Subcutaneous abdominal adipose tissue (tissue), 5 donors: ENCODE measurements at regions not wholly inside any gene's neighbourhood (a gene's known extent, or its start where the extent isn't known, plus 50 kb on each side); places are given as distances from the start of the nearest gene placed in this dataset.

Experiments used
- H3K27ac ChIP-seq: one replicate; pipeline ENCODE4 v1.7.0; 2013; ENCODE audit warnings: low read depth, mild to moderate bottlenecking, inconsistent platforms, low read length, moderate library complexity
- H3K27me3 ChIP-seq, 5 donors: one replicate each; pipeline ENCODE4 v1.7.0; 2013; ENCODE audit warnings: low read length in 5 of 5, inconsistent platforms in 1 of 5; ENCODE audit not compliant: control insufficient read depth in 5 of 5, insufficient read depth in 4 of 5
- H3K36me3 ChIP-seq, 5 donors: one replicate each; pipeline ENCODE4 v1.7.0; 2013; ENCODE audit warnings: low read length in 5 of 5; ENCODE audit not compliant: control insufficient read depth in 5 of 5, insufficient read depth in 5 of 5
- H3K4me1 ChIP-seq, 5 donors: one replicate each; pipeline ENCODE4 v1.7.0; 2013; ENCODE audit warnings: low read length in 5 of 5, mild to moderate bottlenecking in 3 of 5, moderate library complexity in 1 of 5; ENCODE audit not compliant: control insufficient read depth in 5 of 5, insufficient read depth in 5 of 5
- H3K4me3 ChIP-seq, 5 donors: one replicate each; pipeline ENCODE4 v1.7.0; 2013; ENCODE audit warnings: low read length in 5 of 5, low read depth in 1 of 5
- H3K9ac ChIP-seq, 5 donors: one replicate each; pipeline ENCODE4 v1.7.0; 2013; ENCODE audit warnings: low read length in 5 of 5, mild to moderate bottlenecking in 4 of 5, moderate library complexity in 3 of 5
- H3K9me3 ChIP-seq, 5 donors: one replicate each; pipeline ENCODE4 v1.7.0; 2013; ENCODE audit warnings: low read length in 5 of 5; ENCODE audit not compliant: control insufficient read depth in 5 of 5
- donor health status: healthy.
- donor health status: healthy.
- donor health status: healthy.
- donor health status: healthy.
- donor health status: healthy.

- Histone ChIP-seq H3K36me3 (no peaks in the 10 kb centered on the region), H3K4me3 (no peak overlapping the region)
Observed at GRCh38 chr7:20466543-20467021, 135.9 kb downstream of the ITGB8 start.

GRCh38 chr7:20470082-20470481 is 139.4 kb downstream of the ITGB8 start:
- H3K4me1 ChIP-seq, result no peaks in the 10 kb centered on the region
- no peaks in the 10 kb centered on the region for H3K27me3 ChIP-seq
- H3K36me3 ChIP-seq, result no peaks in the 10 kb centered on the region
- H3K27ac ChIP-seq, result no peak overlapping the region
- H3K9me3 ChIP-seq, result no peaks in the 10 kb centered on the region
- no peak overlapping the region for H3K9ac ChIP-seq
- no peak overlapping the region for H3K4me3 ChIP-seq

More at GRCh38 chr7:20466543-20467021, 135.9 kb downstream of the ITGB8 start:
- Histone ChIP-seq H3K27ac (no peak overlapping the region), H3K9me3 (no peaks in the 10 kb centered on the region), H3K4me1 (no peaks in the 10 kb centered on the region), H3K9ac (no peak overlapping the region), H3K27me3 (no peaks in the 10 kb centered on the region)

GRCh38 chr7:20470726-20471125 is 140.0 kb downstream of the ITGB8 start:
- no peaks in the 10 kb centered on the region for H3K27me3 ChIP-seq
- no peak overlapping the region for H3K4me3 ChIP-seq
- H3K27ac ChIP-seq, result no peak overlapping the region
- H3K9me3 ChIP-seq, result no peaks in the 10 kb centered on the region
- H3K36me3 ChIP-seq, result no peaks in the 10 kb centered on the region
- H3K4me1 ChIP-seq, result no peaks in the 10 kb centered on the region
- no peak overlapping the region for H3K9ac ChIP-seq

GRCh38 chr7:20474249-20474648 is 141.2 kb upstream of the ABCB5 start:
- peaks cover 0 to 4% (median 0%) of the 10 kb centered on the region in 5 donors for H3K4me1 ChIP-seq
- H3K9me3 ChIP-seq, result no peaks in the 10 kb centered on the region
- H3K27me3 ChIP-seq, result no peaks in the 10 kb centered on the region
- no peak overlapping the region for H3K4me3 ChIP-seq
- H3K9ac ChIP-seq, result no peak overlapping the region
- H3K36me3 ChIP-seq, result no peaks in the 10 kb centered on the region
- H3K27ac ChIP-seq, result no peak overlapping the region

GRCh38 chr7:20475756-20476155 is 139.7 kb upstream of the ABCB5 start:
- Histone ChIP-seq H3K4me3 (no peak overlapping the region), H3K27me3 (no peaks in the 10 kb centered on the region), H3K4me1 (peaks cover 0 to 12% (median 0%) of the 10 kb centered on the region in 5 donors), H3K9me3 (no peaks in the 10 kb centered on the region), H3K9ac (no peak overlapping the region), H3K36me3 (no peaks in the 10 kb centered on the region), H3K27ac (no peak overlapping the region)

GRCh38 chr7:20477067-20477466 is 138.4 kb upstream of the ABCB5 start:
- Histone ChIP-seq H3K27me3 (no peaks in the 10 kb centered on the region), H3K9me3 (no peaks in the 10 kb centered on the region), H3K9ac (no peak overlapping the region), H3K4me3 (no peak overlapping the region), H3K27ac (no peak overlapping the region), H3K4me1 (peaks cover 0 to 12% (median 0%) of the 10 kb centered on the region in 5 donors), H3K36me3 (no peaks in the 10 kb centered on the region)

- Histone ChIP-seq H3K27me3 (no peaks in the 10 kb centered on the region), H3K36me3 (no peaks in the 10 kb centered on the region), H3K9ac (no peak overlapping the region), H3K9me3 (no peaks in the 10 kb centered on the region), H3K4me3 (no peak overlapping the region), H3K27ac (no peak overlapping the region), H3K4me1 (peaks cover 0 to 12% (median 0%) of the 10 kb centered on the region in 5 donors)
Observed at GRCh38 chr7:20479706-20480105, 135.8 kb upstream of the ABCB5 start.

- Histone ChIP-seq H3K9me3 (peaks cover 0 to 9% (median 5%) of the 10 kb centered on the region in 5 donors), H3K36me3 (no peaks in the 10 kb centered on the region)
Observed at GRCh38 chr7:20482071-20482470, 133.4 kb upstream of the ABCB5 start.

GRCh38 chr7:20484356-20484755 is 131.1 kb upstream of the ABCB5 start:
- H3K4me1 ChIP-seq, result peaks cover 0 to 9% (median 0%) of the 10 kb centered on the region in 5 donors
- H3K36me3 ChIP-seq, result no peaks in the 10 kb centered on the region
- peaks cover 0 to 27% (median 17%) of the 10 kb centered on the region in 5 donors for H3K9me3 ChIP-seq
- H3K27me3 ChIP-seq, result no peaks in the 10 kb centered on the region
- H3K9ac ChIP-seq, result no peak overlapping the region
- H3K4me3 ChIP-seq, result no peak overlapping the region
- no peak overlapping the region for H3K27ac ChIP-seq

More at GRCh38 chr7:20482071-20482470, 133.4 kb upstream of the ABCB5 start:
- Histone ChIP-seq H3K4me1 (peaks cover 0 to 12% (median 0%) of the 10 kb centered on the region in 5 donors), H3K9ac (no peak overlapping the region), H3K27ac (no peak overlapping the region), H3K4me3 (no peak overlapping the region), H3K27me3 (no peaks in the 10 kb centered on the region)

GRCh38 chr7:20488850-20489249 is 126.6 kb upstream of the ABCB5 start:
- Histone ChIP-seq H3K4me3 (no peak overlapping the region), H3K9me3 (peaks cover 0 to 29% (median 18%) of the 10 kb centered on the region in 5 donors), H3K4me1 (no peaks in the 10 kb centered on the region), H3K9ac (no peak overlapping the region), H3K36me3 (no peaks in the 10 kb centered on the region), H3K27me3 (no peaks in the 10 kb centered on the region), H3K27ac (no peak overlapping the region)
